GM12865 (cell line): ENCODE measurements at regions not wholly inside any gene's neighbourhood (a gene's known extent, or its start where the extent isn't known, plus 50 kb on each side); places are given as distances from the start of the nearest gene placed in this dataset.

Source experiments
- DNase-seq: peaks from one replicate; pipeline ENCODE4 v3.0.0; 2010; ENCODE audit warnings: low read depth
- H3K4me3 ChIP-seq: 2 replicates; pipeline ENCODE4 v1.5.1; 2011; ENCODE audit warnings: mild to moderate bottlenecking, low read depth, low read length, control low read depth
- CTCF ChIP-seq: IDR thresholded peaks from 2 replicates; pipeline ENCODE4 v1.5.1; 2011; ENCODE audit warnings: low read length, control low read depth, low read depth, inconsistent platforms; ENCODE audit not compliant: insufficient read depth; ENCODE audit errors: missing control alignments

GRCh38 chr7:21063106-21063505 lies 276.4 kb upstream of the SP8 start:
- no peak for TF ChIP-seq CTCF
- DNase-seq: no peak
- no peak overlapping the region for H3K4me3 ChIP-seq

GRCh38 chr7:21064698-21065648 lies 278.3 kb upstream of the SP8 start:
- DNase-seq: no peak
- no peak overlapping the region for H3K4me3 ChIP-seq
- no peak for TF ChIP-seq CTCF

GRCh38 chr7:21066221-21066620 lies 279.5 kb upstream of the SP8 start:
- no peak for TF ChIP-seq CTCF
- no peak overlapping the region for H3K4me3 ChIP-seq
- no peak for DNase-seq

DNA sequence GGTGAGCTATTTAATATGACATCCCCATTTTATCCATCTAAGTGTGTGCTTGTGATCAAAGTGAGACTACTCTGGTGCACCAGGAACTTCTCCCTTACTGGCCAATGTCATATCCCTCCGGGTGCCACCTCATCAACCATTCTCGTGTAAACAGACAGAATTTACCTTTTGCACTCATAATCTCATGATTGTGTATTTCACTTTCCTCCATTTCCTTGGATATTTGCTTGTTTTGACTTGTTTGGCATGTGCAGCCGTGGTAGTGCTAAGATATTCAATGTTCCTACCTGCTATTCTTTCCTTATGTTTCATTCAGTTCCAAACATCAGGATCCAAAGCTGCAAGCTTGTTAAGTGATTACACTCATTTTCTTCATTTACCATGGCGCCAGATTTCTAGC lies 280.5 kb upstream of the SP8 start:
- TF ChIP-seq CTCF: no peak

GRCh38 chr7:21070571-21071090 lies 283.9 kb upstream of the SP8 start:
- TF ChIP-seq CTCF: no peak
- H3K4me3 ChIP-seq: no peak overlapping the region
- DNase-seq: no peak

More for the DNA sequence above, 280.5 kb upstream of the SP8 start:
- no peak overlapping the region for H3K4me3 ChIP-seq
- no peak for DNase-seq

- no peak for TF ChIP-seq CTCF
- DNase-seq: no peak
- no peak overlapping the region for H3K4me3 ChIP-seq
Observed at GRCh38 chr7:21071561-21072501, 285.1 kb upstream of the SP8 start.
